Esophagus squamous epithelium (tissue), 4 donors: ENCODE measurements at regions not wholly inside any gene's neighbourhood (a gene's known extent, or its start where the extent isn't known, plus 50 kb on each side); places are given as distances from the start of the nearest gene placed in this dataset.

ENCODE experiments used
- POLR2A ChIP-seq, 4 donors: fragments of 450-650 bp; IDR thresholded peaks; one replicate each; pipeline ENCODE4 v1.6.1; 2017; ENCODE audit warnings: antibody characterized with exemption in 4 of 4, mild to moderate bottlenecking in 4 of 4, moderate library complexity in 3 of 4
- TF ChIP-seq, protein P1 (sequence below), 6 experiments: fragments of 450-650 bp in 4 of 6; fragments of 200-600 bp in 2 of 6; sonication (generic) in 2 of 6; IDR thresholded peaks; one replicate each; pipeline ENCODE4 v1.5.1; 2016 to 2019; ENCODE audit warnings: antibody characterized with exemption in 6 of 6, mild to moderate bottlenecking in 4 of 6, moderate library complexity in 4 of 6

DNA sequence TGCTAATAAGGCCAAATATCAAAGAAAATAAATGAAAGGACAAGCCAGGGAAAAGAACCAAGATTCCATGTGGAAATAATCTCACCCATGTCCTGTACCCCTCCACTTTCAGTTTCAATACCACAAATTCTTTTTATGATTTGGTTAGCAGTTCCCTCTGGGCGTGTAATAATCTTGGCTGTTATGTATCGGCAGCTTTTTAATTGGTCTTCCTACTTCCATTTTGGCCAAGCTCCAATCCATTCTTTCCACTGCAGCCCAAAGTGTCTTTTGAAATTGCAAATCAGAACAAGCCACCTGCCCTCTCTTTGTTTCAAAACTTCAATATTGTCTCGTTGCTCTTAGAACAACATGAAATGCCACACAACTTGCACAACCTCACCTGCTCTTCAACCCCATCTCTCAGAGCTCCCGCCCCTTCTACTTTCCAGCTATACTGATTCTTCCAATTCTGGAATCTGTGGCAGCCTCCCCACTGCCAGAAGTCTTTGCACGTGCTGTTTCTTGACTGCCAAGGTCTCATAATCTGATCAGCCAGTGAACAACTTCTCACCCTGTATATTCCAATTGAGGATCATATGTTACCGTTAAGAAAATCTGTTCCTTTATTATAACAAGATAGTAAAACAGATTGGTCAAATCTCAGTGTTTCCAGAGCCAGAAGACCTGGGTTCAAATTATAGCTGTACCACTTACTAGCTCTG lies 354.5 kb downstream of the CBLN4 start:
- TF ChIP-seq, protein P1, sequence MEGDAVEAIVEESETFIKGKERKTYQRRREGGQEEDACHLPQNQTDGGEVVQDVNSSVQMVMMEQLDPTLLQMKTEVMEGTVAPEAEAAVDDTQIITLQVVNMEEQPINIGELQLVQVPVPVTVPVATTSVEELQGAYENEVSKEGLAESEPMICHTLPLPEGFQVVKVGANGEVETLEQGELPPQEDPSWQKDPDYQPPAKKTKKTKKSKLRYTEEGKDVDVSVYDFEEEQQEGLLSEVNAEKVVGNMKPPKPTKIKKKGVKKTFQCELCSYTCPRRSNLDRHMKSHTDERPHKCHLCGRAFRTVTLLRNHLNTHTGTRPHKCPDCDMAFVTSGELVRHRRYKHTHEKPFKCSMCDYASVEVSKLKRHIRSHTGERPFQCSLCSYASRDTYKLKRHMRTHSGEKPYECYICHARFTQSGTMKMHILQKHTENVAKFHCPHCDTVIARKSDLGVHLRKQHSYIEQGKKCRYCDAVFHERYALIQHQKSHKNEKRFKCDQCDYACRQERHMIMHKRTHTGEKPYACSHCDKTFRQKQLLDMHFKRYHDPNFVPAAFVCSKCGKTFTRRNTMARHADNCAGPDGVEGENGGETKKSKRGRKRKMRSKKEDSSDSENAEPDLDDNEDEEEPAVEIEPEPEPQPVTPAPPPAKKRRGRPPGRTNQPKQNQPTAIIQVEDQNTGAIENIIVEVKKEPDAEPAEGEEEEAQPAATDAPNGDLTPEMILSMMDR (IDR thresholded peaks at IDR 0.05): no peak
- no peak for TF ChIP-seq POLR2A (IDR thresholded peaks at IDR 0.05)
